Neural progenitor cell (in vitro differentiated cells): ENCODE measurements at regions not wholly inside any gene's neighbourhood (a gene's known extent, or its start where the extent isn't known, plus 50 kb on each side); places are given as distances from the start of the nearest gene placed in this dataset.
A peak's percentile ranks its signal among the peaks of the same experiment; 100 is the strongest.

Experiments
- DNase-seq: peaks from one replicate; pipeline ENCODE4 v3.0.0-alpha.2; 2016; ENCODE audit warnings: low spot score
- H2AFZ ChIP-seq: fragments of 200-600 bp; sonication (generic); replicated peaks from 2 replicates; pipeline ENCODE4 v1.6.1; 2016; ENCODE audit warnings: antibody characterized with exemption
- H3F3A ChIP-seq: fragments of 200-600 bp; sonication (generic); 2 replicates; pipeline ENCODE4 v1.6.1; 2016; ENCODE audit warnings: antibody characterized with exemption, low read depth
- H3K27ac ChIP-seq: fragments of 200-600 bp; sonication (generic); 2 replicates; pipeline ENCODE4 v1.5.1; 2016; ENCODE audit warnings: mild to moderate bottlenecking
- H3K27me3 ChIP-seq: fragments of 200-600 bp; sonication (generic); 2 replicates; pipeline ENCODE4 v1.6.1; 2016; ENCODE audit warnings: mild to moderate bottlenecking, moderate library complexity
- H3K36me3 ChIP-seq: fragments of 200-600 bp; sonication (generic); 2 replicates; pipeline ENCODE4 v1.5.1; 2016
- H3K4me1 ChIP-seq: fragments of 200-600 bp; sonication (generic); 2 replicates; pipeline ENCODE4 v1.6.1; 2016; ENCODE audit warnings: mixed run types
- H3K4me2 ChIP-seq: fragments of 200-600 bp; sonication (generic); 2 replicates; pipeline ENCODE4 v1.6.1; 2016
- H3K4me3 ChIP-seq: fragments of 200-600 bp; sonication (generic); 2 replicates; pipeline ENCODE4 v1.5.1; 2016
- H3K79me2 ChIP-seq: fragments of 200-600 bp; sonication (generic); 2 replicates; pipeline ENCODE4 v1.6.1; 2016; ENCODE audit warnings: low read depth
- H3K9ac ChIP-seq: fragments of 200-600 bp; sonication (generic); 2 replicates; pipeline ENCODE4 v1.6.1; 2016
- H3K9me3 ChIP-seq: fragments of 200-600 bp; sonication (generic); 2 replicates; pipeline ENCODE4 v1.5.1; 2016; ENCODE audit warnings: low read depth
- H4K20me1 ChIP-seq: fragments of 200-600 bp; sonication (generic); 2 replicates; pipeline ENCODE4 v1.6.1; 2016; ENCODE audit warnings: low read depth
- H3K27ac Mint-ChIP-seq: 3 replicates; pipeline ENCODE4 v1.8.0; 2021; ENCODE audit warnings: mixed read lengths
- H3K27me3 Mint-ChIP-seq: 2 replicates; pipeline ENCODE4 v1.8.0; 2022; ENCODE audit warnings: low read depth, mild to moderate bottlenecking, inconsistent platforms, moderate library complexity, mixed read lengths; ENCODE audit not compliant: insufficient read depth
- H3K36me3 Mint-ChIP-seq: 3 replicates; pipeline ENCODE4 v1.8.0; 2021; ENCODE audit warnings: mixed read lengths
- H3K4me1 Mint-ChIP-seq: 3 replicates; pipeline ENCODE4 v1.8.0; 2021; ENCODE audit warnings: mixed read lengths
- H3K4me3 Mint-ChIP-seq: 3 replicates; pipeline ENCODE4 v1.8.0; 2021; ENCODE audit warnings: mild to moderate bottlenecking, moderate library complexity, mixed read lengths
- H3K9me3 Mint-ChIP-seq: 3 replicates; pipeline ENCODE4 v1.8.0; 2020; ENCODE audit warnings: mixed read lengths
- CTCF ChIP-seq: fragments of 200-600 bp; sonication (generic); IDR thresholded peaks from 2 replicates; pipeline ENCODE4 v1.5.1; 2017; ENCODE audit warnings: antibody characterized with exemption, mild to moderate bottlenecking
- EZH2 ChIP-seq: fragments of 200-600 bp; sonication (generic); IDR thresholded peaks from 2 replicates; pipeline ENCODE4 v1.6.1; 2017; ENCODE audit warnings: antibody characterized with exemption, mild to moderate bottlenecking, moderate library complexity
- EZH2phosphoT487 ChIP-seq: fragments of 200-600 bp; sonication (generic); IDR thresholded peaks from 2 replicates; pipeline ENCODE4 v1.6.1; 2017; ENCODE audit warnings: antibody characterized with exemption

GRCh38 chr10:81179805-81180452, 642.2 kb downstream of the SH2D4B start:
- H3K36me3 ChIP-seq: no peaks in the 10 kb centered on the region
- H3K4me1 ChIP-seq: no peaks in the 10 kb centered on the region
- H3K4me3 ChIP-seq: no peak overlapping the region
- Mint-ChIP-seq H3K4me3 (no peak overlapping the region), H3K9me3 (no peaks in the 10 kb centered on the region), H3K27me3 (no peaks in the 10 kb centered on the region), H3K27ac (no peak overlapping the region), H3K4me1 (no peaks in the 10 kb centered on the region), H3K36me3 (no peaks in the 10 kb centered on the region)
- no peaks in the 10 kb centered on the region for H3K9me3 ChIP-seq
- no peak overlapping the region for H3K4me2 ChIP-seq
- TF ChIP-seq EZH2 (no peak), CTCF (peak; percentile 72)
- H3F3A ChIP-seq: no peaks in the 10 kb centered on the region
- H3K27ac ChIP-seq: no peak overlapping the region
- peak overlapping the region; percentile 75 for H2AFZ ChIP-seq
- H4K20me1 ChIP-seq: no peaks in the 10 kb centered on the region
- H3K79me2 ChIP-seq: no peaks in the 10 kb centered on the region
- peak; percentile 59 for DNase-seq
- H3K27me3 ChIP-seq: no peaks in the 10 kb centered on the region
- no peak overlapping the region for H3K9ac ChIP-seq

- no peaks in the 10 kb centered on the region for H3K4me1 ChIP-seq
- no peaks in the 10 kb centered on the region for H3K36me3 Mint-ChIP-seq
- H3K4me3 Mint-ChIP-seq: no peak overlapping the region
- no peaks in the 10 kb centered on the region for H3K36me3 ChIP-seq
- no peak for DNase-seq
- H3K9me3 Mint-ChIP-seq: no peaks in the 10 kb centered on the region
- H3K27ac Mint-ChIP-seq: no peak overlapping the region
- H3K27ac ChIP-seq: no peak overlapping the region
- H3K79me2 ChIP-seq: no peaks in the 10 kb centered on the region
- no peak overlapping the region for H3K4me2 ChIP-seq
- no peaks in the 10 kb centered on the region for H3K4me1 Mint-ChIP-seq
- H4K20me1 ChIP-seq: no peaks in the 10 kb centered on the region
- H2AFZ ChIP-seq: no peak overlapping the region
- no peak overlapping the region for H3K4me3 ChIP-seq
- TF ChIP-seq CTCF (no peak), EZH2 (no peak), EZH2phosphoT487 (no peak)
- H3K27me3 ChIP-seq: no peaks in the 10 kb centered on the region
- no peaks in the 10 kb centered on the region for H3K27me3 Mint-ChIP-seq
- H3K9ac ChIP-seq: no peak overlapping the region
- H3F3A ChIP-seq: no peaks in the 10 kb centered on the region
- no peaks in the 10 kb centered on the region for H3K9me3 ChIP-seq
Observed at GRCh38 chr10:81182296-81182695, 644.6 kb downstream of the SH2D4B start.

DNA sequence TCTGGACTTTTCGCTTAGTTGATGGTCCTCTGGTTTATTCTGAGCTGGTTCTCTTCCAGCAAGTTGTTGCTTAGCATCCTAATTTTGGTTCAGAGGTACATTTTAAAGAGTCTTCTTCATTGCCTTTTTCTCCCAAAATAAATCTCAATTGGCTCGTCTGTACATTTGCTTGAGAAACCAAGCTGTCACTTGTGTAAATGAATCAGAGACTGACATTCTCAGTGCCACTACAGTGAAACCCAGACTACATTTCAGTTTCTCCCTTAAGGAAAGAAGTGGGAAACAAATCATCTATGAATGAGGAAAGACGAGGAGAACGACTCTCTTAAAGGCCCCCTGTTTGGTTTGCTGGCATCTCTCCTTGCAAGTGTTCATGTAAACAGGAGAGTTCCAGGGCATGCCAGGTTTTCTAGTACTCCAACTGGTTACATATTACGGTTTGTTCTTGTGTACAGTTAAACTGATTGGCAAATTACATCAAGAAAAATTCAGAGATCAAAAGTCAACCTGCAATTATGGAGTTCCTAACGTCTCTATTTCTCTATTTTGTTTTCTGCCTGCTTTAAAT, 654.6 kb downstream of the SH2D4B start:
- no peak for DNase-seq
- H3K27ac Mint-ChIP-seq: no peak overlapping the region
- Histone ChIP-seq H3K4me1 (no peaks in the 10 kb centered on the region), H3F3A (no peaks in the 10 kb centered on the region), H3K79me2 (no peaks in the 10 kb centered on the region), H3K9ac (no peak overlapping the region), H3K36me3 (no peaks in the 10 kb centered on the region), H3K27ac (no peak overlapping the region), H3K4me2 (no peak overlapping the region), H3K4me3 (no peak overlapping the region), H3K27me3 (no peaks in the 10 kb centered on the region), H3K9me3 (no peaks in the 10 kb centered on the region), H4K20me1 (no peaks in the 10 kb centered on the region), H2AFZ (peak overlapping the region; percentile 79)
- no peak for TF ChIP-seq EZH2phosphoT487
- no peak for TF ChIP-seq EZH2
- TF ChIP-seq CTCF: no peak
- H3K4me1 Mint-ChIP-seq: no peaks in the 10 kb centered on the region
- no peaks in the 10 kb centered on the region for H3K9me3 Mint-ChIP-seq
- H3K4me3 Mint-ChIP-seq: no peak overlapping the region
- H3K27me3 Mint-ChIP-seq: no peaks in the 10 kb centered on the region
- H3K36me3 Mint-ChIP-seq: no peaks in the 10 kb centered on the region
